MV-4-11 (cell line): ENCODE measurements at regions not wholly inside any gene's neighbourhood (a gene's known extent, or its start where the extent isn't known, plus 50 kb on each side); places are given as distances from the start of the nearest gene placed in this dataset.
"Not testable (repeated sequence)": the region's sequence is repeated elsewhere in the genome, so short reads cannot be mapped to it uniquely, and the experiment has no call there.

Experiments
- DNase-seq: peaks from one replicate; lab custom pipeline; 2025; lab: John Stamatoyannopoulos, UW

DNA sequence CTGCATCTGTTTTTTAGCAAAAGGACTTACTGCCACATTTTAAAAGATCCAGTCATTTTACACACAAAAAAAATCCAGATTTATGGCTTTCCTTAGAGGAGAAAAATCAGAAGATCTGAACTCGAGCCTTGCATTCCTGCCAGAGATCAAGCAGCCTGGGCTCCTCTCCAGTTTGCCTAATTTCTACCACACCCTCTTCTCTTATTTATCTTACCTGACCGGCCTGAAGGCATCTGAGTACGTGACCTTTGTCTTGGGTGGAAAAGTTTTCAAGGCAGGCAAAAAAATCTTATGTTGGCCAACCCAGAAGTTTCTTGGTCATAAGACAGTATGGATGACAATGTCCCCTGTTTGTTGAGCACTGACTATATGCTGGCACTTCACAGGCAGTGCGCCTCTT, 60.3 kb downstream of the CHRD start:
- DNase-seq, result no peak

DNA sequence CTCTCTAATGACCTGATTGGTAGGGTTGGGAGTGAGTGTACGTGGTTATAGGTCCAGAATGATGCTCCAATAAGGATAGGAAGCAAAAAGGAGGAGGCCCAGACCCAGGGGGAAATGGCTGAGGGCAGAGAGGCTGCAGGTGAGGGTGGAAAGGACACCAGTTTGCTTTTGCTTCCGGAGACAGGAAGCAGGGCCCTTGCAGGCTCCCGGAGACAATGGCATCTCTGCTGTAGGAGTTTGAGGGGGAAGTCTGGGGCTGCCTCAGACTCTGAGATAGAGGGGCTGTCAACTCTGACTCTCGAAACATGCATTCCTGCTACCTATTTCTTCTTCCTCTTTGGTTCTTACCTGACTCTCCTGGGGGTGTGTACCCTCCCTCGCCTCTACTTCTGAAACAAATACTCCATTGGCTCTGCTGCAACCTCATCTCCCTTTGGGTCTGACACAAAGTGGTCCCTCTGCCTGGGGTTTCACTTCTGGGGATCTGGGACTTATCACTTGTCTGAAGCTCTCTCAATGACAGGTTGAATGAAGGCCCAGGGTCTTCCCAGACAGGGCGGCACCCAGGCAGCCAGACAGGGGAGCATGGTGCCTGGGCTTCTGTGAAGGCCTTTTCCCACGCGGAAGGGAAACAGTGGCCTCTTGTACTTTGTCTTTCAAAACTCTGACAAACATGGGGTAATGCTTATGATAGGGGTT, 61.5 kb downstream of the CHRD start:
- DNase-seq, result no peak

DNA sequence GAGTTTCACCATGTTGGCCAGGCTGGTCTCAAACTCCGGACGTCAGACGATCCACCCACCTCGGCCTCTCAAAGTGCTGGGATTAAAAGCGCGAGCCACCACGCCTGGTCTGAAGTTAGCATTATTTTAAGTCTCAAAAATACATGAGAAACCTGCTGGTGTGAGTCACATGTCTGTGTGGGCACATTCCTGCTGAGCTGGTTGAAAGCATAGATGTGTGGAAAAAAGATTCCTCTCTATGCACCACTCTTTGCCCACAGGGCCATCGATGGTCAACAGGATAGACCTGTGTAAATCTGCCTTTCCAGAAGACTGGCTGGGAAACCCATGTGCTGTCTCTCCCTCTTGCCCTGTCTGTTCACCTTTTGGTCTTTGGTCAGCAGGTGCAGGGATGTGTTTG, 63.5 kb downstream of the CHRD start:
- DNase-seq, result no peak

DNA sequence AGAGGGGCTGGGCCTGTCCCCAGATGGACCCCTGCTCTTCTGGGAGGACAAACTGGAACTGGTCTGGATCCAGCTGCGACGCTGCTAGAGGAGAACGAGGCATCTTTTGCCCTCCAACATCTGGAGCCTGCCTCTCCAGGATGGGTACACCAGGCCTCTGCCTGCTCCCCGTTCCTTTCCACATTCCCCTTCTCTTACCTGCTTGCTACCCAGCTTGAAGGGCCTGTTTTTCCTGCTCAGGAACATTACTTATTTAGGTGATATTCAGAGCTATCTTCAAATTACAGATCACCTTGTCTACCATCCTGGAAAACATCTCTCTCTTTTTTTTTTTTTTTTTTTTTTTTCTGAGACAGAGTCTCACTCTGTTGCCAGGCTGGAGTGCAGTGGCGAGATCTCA, 64.0 kb downstream of the CHRD start:
- no peak for DNase-seq

DNA sequence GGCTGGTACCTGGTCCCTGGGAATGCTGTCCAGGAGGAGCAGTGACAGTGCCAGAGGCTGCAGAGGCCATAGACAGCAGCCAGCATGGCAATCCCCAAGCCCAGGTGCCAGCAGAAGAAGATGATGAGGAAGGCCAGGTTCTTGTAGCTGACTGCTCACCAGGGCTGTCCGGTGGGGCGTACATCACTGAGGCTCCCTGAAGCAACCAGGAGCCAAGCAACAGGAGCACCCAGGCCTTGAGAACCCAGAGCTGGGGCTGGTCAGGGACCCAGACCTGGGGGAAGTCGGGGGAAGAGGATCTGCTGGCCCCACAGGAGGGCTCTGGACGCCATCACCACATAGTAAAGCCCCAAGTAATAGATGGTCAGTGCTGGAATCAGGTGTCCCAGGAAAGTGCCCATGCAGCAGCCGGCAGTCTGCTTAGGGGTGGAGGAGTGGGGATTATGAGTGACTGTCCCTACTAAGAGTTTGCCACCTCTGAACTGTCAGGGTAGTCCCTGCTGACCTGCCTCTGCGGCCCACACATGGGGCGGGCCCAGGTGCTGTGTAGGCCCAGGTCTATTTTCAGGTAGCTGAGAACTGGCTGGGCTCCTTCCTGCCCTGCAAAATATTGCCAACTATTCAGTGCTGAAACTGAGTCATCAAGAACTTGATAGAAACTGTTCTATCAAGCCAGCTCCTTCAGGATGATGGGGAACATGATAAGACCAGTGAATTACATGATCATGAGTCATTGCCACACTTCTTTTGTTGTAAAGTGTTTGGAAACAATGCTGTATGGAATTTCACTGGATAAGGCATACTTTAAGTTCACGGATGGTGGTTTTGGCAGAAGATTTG, 68.7 kb downstream of the CHRD start:
- no peak for DNase-seq

DNA sequence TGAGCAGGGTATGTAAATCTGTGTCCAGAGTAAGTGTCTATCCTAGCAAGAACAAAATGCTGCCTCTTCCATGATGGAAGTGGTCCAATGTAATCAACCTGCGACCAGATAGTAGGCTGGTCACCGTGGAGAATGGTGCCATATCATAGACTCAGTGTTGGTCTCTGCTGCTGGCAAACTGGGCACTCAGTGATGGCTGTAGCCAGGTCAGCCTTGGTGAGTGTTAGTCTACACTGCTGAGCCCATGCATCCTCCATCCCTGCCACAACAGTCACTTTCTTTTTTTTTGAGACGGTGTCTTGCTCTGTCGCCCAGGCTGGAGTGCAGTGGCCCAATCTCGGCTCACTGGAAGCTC, 69.3 kb downstream of the CHRD start:
- no peak for DNase-seq

DNA sequence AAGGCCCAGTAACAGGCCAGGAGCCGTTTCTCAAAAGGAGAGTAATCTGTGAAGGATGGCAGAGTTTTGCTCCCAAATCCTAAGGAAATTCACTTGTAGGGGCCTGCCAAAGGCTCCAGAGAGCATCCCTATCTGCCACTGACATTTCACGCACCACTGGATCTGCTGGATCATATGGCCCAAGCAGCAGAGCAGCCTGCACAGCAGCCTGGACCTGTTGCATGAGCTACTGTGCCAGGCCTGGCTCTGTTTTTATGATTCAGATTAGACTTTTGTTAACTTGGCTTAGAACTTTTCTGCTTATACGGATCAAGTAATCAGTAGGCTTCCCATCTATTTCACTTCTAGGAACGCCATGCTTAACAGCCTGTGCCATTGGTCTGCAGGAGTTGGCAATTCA, 70.7 kb downstream of the CHRD start:
- DNase-seq, result no peak

DNA sequence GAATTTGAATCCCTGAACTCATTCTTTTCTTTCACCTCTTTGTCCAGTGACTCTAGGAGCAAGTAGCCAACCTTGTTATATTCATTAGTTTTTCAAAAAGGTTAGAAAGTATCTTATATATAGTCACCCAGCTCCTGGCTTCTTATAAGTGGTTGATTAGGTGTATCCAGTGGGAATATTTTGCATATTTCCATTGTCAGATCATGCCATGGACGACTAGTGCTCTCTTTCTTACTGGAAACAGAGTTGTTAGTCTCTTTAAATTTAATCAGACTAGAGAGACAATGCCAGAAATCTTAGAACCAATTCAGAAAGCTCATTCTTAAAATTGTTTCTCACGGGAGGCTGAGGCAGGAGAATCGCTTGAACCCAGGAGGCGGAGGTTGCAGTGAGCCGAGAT, 73.4 kb downstream of the CHRD start:
- DNase-seq, result no peak

DNA sequence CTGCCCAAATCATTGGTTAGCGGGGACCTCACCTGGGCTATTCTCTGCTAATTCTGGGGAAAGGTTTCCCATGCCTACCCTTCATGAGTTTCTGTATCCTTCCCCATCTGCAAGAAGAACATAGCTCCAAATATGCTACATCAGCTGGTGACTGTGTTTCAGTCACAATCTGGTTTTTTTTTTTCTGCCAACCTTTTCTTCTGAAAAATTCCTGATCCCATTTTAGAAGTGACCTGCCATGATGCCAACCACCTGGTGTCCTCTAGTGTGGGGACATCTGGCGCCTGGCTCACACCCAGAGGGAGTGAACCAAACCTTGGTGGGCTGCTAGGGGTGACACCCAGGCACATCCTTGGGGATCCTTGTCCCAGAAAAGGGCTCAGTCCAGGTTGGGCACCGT, 76.1 kb downstream of the CHRD start:
- no peak for DNase-seq

DNA sequence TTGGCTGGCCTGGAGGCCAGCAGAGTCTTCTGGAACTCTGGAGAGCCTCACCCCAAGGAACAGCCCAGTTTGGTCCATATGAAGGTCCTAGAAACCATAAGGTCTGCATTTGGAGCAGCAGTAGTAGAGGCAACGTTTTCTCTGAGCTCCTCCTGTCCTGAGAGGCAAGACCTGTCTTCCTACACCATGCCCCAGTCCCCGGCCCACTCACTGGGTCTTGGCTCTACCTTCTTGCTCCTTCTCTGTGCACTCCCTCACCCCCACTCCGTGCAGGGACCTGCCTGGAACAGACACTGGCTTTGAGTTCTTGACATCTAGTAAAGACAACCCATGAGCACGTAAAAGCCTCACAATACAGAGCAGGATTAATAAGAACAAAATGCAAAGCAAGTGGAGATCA, 76.6 kb downstream of the CHRD start:
- no peak for DNase-seq

DNA sequence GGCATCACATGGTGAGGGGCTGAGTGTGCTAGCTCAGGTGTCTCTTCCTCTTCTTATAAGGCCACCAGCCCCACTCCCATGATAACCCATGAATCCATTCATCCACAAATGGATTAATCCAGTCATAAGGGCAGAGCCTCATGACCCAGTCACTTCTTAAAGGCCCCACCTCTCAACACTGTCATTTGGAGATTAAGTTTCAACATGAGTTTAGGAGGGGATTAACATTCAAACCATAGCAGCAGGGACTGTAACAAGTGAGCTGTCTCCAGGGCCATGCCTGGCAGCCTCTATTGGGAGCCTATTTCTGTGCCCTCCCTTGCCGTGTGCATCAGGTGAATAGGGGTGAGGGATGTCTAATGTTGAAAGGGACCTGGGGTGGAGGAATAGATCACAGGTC, 77.5 kb downstream of the CHRD start:
- no peak for DNase-seq

DNA sequence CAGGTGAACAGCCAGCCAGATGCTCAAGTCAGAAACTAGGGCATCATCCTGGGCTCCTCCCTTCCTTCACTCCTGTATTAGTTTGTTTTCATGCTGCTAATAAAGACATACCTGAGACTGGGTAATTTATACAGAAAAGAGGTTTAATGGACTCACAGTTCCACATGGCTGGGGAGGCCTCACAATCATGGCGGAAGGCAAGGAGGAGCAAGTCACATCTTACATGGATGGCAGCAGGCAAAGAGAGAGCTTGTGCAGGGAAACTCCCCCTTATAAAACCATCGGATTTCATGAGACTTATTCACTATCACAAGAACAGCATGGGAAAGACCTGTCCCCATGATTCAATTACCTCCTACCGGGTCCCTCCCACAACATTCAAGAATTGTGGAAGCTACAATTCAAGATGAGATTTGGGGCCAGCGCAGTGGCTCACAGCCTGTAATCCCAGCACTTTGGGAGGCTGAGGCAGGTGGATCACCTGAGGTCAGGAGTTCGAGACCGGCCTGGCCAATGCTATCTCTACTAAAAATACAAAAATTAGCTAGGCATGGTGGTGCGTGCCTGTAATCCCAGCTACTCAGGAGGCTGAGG, 78.0 kb downstream of the CHRD start:
- not testable (repeated sequence) for DNase-seq

DNA sequence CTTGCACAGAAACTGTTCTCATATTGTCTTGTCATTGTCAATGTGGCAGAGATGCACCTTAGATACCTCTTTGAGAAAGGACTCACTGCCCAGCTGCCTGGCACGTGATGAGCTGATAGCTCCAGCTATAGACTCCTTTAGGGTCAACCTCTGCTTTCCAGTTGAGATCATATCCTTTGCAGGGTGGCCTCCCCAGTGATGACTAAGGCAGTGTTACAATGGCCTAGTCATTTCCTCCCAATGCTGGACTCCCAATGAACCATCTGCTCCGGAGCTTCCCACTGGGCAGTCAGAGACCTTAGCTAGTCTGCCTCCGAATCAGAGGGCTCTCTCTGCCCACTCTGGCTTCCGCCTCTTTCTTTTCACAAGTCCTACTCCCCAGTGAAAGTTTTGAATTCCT, 79.5 kb downstream of the CHRD start:
- no peak for DNase-seq

DNA sequence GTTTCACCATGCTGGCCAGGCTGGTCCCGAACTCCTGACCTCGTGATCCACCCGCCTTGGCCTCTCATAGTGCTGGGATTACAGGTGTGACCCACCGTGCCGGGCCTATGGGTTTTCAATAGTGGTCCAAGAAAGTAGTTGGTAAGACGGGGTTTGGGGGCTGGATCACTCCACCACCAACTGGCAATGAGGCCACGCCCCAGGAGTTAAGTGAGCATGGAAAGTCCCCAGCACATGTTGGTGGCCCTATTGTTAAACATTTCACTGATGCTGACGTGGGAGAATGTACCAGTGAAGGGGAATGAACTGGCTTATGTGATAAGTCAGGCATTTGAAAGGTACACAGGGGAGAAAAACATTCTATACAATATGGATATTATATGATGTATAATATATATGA, 80.4 kb downstream of the CHRD start:
- DNase-seq, result no peak

DNA sequence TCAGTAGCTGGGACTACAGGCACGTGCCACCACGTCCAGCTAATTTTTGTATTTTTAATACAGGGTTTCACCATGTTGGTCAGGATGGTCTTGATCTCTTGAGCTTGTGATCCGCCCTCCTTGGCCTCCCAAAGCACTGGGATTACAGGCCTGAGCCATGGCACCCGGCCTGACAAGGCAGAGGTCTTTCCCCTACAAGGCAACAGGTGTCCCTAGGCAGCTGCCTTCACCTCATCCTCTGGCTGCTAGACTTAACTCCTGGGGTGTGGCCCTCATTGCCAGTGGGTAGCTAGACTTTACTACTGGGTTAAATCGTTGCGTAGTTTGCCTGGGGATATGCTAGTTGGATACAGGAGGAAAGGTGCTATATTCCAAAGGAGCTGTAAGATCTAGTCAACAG, 81.4 kb downstream of the CHRD start:
- no peak for DNase-seq

DNA sequence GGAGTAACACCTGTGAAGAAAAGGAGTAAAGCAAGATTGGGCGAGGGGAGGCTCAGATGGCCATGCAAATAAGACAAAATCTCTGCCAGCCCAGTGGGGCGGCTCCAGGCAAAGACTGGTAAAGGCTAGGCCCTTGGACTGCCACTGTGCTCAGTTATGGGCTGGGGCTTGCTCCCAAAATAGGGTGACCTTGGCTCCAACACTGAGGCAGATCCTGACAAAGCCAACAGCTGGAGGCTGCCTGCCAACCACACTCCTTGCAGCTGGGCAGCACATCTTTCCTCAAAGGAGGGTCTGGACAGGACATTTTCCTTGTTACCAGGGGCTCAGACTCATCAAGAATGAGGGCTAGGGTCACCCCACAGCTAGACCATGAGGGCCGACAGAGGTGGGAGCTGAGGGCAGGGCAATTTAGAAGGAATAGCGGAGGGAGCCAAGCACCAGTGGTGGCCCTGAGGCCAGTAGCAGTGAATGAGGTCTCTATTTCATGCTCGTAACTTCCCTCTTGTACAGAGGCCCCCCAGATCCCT, 86.1 kb downstream of the CHRD start:
- DNase-seq, result no peak

DNA sequence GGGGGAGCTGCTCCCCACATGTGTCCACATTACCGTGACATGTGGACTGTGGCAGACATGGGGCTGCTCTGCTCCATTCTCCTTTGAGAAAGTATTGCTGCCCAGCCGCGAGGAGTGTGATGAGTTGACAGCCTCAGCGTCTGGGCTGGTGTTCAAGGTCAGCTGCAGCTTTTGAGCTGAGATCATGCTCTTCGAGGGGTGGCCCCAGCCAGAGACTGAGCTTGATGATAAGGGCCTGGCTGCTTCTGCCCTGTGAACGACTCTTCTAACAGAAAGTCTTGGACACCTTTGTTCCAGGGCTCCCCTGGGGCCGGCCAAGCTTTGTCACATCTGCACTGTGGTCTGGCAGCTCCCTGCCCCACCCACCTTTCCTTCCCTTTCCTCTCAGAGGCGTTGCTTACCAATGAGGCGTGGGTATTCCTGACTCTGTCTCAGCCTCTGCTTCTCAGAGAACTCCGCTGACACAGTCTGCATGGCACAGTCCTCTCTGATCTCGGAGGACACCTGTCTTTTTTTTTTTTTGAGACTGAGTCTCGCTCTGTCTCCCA, 86.6 kb downstream of the CHRD start:
- DNase-seq, result no peak

DNA sequence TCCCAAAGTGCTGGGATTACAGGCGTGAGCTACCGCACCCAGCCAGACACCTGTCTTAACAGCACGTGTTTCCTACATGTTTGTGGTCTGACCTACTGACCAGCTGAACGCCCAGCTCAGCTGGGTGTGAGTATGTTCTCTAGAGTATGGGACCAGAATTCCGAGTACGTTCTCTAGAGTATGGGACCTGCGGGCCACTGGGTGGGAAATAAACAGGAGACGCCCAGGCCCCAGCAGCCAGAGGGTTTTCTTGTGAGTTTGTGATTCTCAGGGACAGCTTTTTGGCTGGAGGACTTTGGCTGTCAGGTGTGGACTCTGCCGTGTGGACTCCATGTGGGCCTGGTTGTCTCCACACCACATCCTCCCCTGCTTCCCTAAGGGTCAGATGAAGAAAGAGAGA, 87.3 kb downstream of the CHRD start:
- DNase-seq, result no peak

DNA sequence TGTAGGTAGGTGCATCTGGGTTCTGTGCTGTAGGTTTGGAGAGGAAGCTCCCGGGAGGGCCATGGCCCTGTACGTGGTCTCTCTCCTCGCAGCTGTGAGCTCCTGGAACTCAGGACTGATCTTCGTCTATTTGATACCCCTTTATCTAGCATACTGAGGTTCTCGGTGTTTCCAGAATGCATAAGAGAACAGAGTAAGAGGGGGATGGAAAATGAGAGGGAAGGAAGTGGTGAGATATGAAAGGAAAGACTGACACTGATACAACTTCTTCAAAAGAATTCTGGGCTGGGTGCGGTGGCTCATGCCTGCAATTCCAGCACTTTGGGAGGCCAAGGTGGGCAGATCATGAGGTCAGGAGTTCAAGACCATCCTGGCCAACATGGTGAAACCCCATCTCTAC, 90.7 kb downstream of the CHRD start:
- DNase-seq, result no peak

DNA sequence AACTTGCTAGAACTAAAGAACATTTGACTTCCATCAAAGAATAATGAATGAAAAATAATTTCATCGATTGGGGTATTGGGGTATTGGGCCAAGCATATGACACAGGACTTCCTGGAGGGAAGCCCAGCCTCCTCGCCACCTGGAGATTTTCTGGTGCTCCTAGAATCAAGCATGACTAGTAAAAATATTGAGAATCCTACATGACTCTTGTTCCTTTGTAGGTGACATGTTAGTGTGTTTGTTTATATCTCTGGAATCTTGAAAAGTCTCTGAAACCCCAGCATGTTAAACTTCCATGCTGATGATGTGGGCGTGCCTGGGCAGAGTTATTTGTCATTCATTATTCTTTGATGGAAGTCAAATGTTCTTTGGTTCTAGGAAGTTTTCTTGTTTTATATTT, 90.1 kb upstream of the EPHB3 start:
- no peak for DNase-seq

DNA sequence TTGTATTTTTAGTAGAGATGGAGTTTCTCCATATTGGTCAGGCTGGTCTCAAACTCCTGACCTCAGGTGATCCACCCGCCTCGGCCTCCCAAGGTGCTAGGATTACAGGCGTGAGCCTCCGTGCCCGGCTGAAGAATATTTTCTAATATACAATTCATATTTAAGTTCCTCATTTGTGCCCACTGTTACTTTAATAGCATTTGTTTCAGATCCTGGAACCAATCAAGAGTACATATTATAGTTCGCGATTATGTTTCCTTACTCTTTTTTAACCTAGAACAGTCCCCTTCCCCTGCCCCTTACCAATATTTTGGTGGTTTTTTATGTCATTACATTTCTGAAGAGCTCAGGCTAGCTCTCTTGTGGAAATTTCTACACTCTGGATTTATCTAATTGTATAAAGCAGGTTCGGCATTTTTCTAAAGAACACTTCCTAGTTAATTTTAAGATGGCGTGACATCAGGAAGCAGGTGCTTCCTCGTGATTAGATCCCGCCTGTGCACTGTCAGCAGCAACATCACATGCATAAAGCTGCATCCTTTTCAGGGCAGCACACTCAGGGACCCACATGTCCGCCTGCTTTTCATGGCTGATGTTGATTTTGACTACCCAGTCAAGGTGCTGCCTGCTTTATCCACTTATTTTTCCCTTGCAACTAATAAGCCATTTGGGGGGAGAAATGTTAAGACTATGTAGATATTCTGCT, 88.7 kb upstream of the EPHB3 start:
- DNase-seq, result no peak

DNA sequence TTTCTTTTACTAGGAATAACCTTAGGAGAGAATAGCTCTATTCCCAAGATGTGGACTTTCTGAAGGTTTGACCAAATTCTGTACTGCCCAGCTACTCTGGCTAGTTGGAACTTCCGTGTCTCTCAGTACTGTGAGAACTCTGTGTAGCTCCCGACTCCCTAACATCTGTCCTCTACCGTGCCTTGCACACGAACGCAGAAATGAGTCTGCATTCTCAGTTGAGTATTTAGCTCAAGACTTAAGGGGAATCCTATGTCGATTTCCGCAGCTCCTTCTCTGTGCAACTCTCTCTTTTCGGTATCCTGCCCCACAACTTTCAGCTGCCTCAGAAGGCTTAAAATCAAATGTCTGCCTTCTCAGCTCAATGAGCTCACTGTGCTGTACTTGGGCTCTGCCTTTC, 86.7 kb upstream of the EPHB3 start:
- DNase-seq, result no peak
